Thyroid gland (tissue), 4 donors: ENCODE measurements at regions not wholly inside any gene's neighbourhood (a gene's known extent, or its start where the extent isn't known, plus 50 kb on each side); places are given as distances from the start of the nearest gene placed in this dataset.

Experiments used
- DNase-seq, 2 donors: peaks; one replicate each; pipeline ENCODE4 v3.0.0-alpha.2; 2019
- H3K27ac ChIP-seq, 3 donors: fragments of 200-600 bp; sonication (generic); 1 replicate in 2 of 3; 2 replicates in 1 of 3; pipeline ENCODE4 v1.5.1; 2016 to 2019; ENCODE audit warnings: mild to moderate bottlenecking in 1 of 3, moderate library complexity in 1 of 3
- H3K27me3 ChIP-seq: fragments of 200-600 bp; sonication (generic); one replicate; pipeline ENCODE4 v1.5.1; 2019
- H3K36me3 ChIP-seq, 2 donors: fragments of 200-600 bp; sonication (generic); one replicate each; pipeline ENCODE4 v1.5.1; 2016 to 2019
- H3K4me1 ChIP-seq, 2 donors: fragments of 200-600 bp; sonication (generic); one replicate each; pipeline ENCODE4 v1.5.1; 2017 to 2019
- H3K4me3 ChIP-seq, 3 donors: fragments of 200-600 bp; sonication (generic); replicated peaks in 1 of 3; 1 replicate in 2 of 3; 2 replicates in 1 of 3; pipeline ENCODE4 v1.5.1; 2016; ENCODE audit warnings: mild to moderate bottlenecking in 1 of 3
- H3K9me3 ChIP-seq: fragments of 200-600 bp; sonication (generic); one replicate; pipeline ENCODE4 v1.5.1; 2017
- POLR2A ChIP-seq, 2 donors: fragments of 450-650 bp; IDR thresholded peaks; one replicate each; pipeline ENCODE4 v1.6.1; 2017; ENCODE audit warnings: antibody characterized with exemption in 2 of 2, mild to moderate bottlenecking in 2 of 2, moderate library complexity in 1 of 2
- WGBS, 2 donors: methylation state at CpG; one replicate each; pipeline ENCODE4 v1.1.5; 2017; 5-methylcytosine and 5-hydroxymethylcytosine counted together
- intact Hi-C: fragments of 100-400 bp; cut with DNase I; formaldehyde crosslinking; loops from one replicate; pipeline ENCODE4 v1.15.1; 2023
- TF ChIP-seq, protein P1 (sequence below), 6 experiments: fragments of 200-600 bp in 3 of 6; fragments of 450-650 bp in 3 of 6; sonication (generic) in 3 of 6; IDR thresholded peaks; one replicate each; pipeline ENCODE4 v1.5.1; 2016 to 2019; ENCODE audit warnings: antibody characterized with exemption in 6 of 6, mild to moderate bottlenecking in 2 of 6, inconsistent platforms in 1 of 6, moderate library complexity in 1 of 6

DNA sequence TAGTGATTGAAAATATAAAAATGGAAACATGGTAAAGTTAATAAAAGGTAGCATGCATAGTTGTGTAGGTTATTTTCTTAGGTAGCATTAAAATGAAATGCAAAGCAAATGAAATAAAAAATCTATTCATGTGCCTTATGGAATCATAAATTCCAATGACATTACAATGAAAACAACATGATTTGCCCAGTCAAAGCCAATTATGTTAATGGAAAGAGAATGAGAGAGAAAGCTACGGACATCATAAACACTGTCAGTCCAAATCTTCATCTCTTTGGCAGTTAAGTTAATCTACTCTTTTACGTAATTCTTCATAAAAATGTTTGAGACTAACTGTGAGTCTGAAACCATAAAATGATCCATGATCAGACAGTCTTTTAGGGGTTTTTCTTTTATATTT is 636.7 kb upstream of the SYT4 start:
- intact Hi-C loops: no loop called here
- WGBS, 2 donors: 86 to 95% methylated on average over 2 of the region's 2 CpGs

DNA sequence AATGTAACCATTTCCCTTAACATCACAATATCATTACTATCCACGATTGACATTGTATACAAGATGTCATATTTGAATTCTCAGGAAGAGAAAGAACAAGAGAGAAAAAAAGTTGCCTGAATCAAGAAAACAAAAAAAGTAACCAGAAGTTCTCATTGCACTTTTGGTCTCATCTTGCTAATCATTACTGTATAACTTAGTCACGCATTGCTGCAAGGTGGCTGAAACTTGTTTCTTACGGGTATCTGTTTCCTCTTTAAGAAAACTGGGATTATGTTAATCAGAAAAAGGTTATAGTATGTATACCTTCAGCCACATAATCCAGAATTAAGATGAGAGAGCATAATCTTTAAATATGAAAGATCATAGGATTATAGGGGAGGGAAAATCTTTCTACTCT is 639.7 kb upstream of the SYT4 start:
- no peak overlapping the region for H3K4me3 ChIP-seq
- TF ChIP-seq POLR2A (IDR thresholded peaks at IDR 0.05): no peak
- TF ChIP-seq, protein P1, sequence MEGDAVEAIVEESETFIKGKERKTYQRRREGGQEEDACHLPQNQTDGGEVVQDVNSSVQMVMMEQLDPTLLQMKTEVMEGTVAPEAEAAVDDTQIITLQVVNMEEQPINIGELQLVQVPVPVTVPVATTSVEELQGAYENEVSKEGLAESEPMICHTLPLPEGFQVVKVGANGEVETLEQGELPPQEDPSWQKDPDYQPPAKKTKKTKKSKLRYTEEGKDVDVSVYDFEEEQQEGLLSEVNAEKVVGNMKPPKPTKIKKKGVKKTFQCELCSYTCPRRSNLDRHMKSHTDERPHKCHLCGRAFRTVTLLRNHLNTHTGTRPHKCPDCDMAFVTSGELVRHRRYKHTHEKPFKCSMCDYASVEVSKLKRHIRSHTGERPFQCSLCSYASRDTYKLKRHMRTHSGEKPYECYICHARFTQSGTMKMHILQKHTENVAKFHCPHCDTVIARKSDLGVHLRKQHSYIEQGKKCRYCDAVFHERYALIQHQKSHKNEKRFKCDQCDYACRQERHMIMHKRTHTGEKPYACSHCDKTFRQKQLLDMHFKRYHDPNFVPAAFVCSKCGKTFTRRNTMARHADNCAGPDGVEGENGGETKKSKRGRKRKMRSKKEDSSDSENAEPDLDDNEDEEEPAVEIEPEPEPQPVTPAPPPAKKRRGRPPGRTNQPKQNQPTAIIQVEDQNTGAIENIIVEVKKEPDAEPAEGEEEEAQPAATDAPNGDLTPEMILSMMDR (IDR thresholded peaks at IDR 0.05): no peak
- 88% methylated on average over 3 of the region's 3 CpGs for WGBS, 2 donors
- H3K27ac ChIP-seq: no peak overlapping the region
- no peaks in the 10 kb centered on the region for H3K27me3 ChIP-seq
- intact Hi-C loops: no loop called here
- no peaks in the 10 kb centered on the region for H3K4me1 ChIP-seq
- H3K36me3 ChIP-seq: no peaks in the 10 kb centered on the region
- DNase-seq: no peak
- H3K9me3 ChIP-seq: no peaks in the 10 kb centered on the region

More for the DNA sequence above, 636.7 kb upstream of the SYT4 start:
- Histone ChIP-seq H3K4me1 (no peaks in the 10 kb centered on the region), H3K36me3 (no peaks in the 10 kb centered on the region), H3K4me3 (no peak overlapping the region), H3K27ac (no peak overlapping the region), H3K9me3 (no peaks in the 10 kb centered on the region), H3K27me3 (no peaks in the 10 kb centered on the region)
- no peak for TF ChIP-seq POLR2A (IDR thresholded peaks at IDR 0.05)
- TF ChIP-seq, protein P1 (IDR thresholded peaks at IDR 0.05): no peak
- DNase-seq: no peak

DNA sequence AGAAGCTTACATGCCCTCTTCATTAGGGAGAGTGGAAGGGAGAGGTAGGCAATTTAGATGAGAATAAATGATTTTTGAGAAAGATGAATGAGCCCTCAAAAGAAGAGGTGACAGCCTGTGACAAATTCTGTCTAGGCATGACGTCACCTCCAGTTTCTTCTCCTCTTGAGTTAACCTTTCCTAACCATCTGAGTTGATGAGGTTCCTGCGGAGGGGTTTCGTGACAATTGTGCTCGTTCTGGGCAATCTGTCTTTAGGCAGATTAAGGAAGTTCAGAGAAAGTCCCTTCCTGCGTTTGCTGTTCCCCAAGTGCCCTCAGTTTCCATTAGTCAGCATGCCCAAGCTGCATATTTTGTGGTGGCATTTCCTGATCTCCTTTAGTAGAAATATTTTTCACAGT is 640.2 kb upstream of the SYT4 start:
- DNase-seq: no peak
- Histone ChIP-seq H3K4me1 (no peaks in the 10 kb centered on the region), H3K27ac (no peak overlapping the region), H3K27me3 (no peaks in the 10 kb centered on the region), H3K9me3 (no peaks in the 10 kb centered on the region), H3K4me3 (no peak overlapping the region), H3K36me3 (no peaks in the 10 kb centered on the region)
- intact Hi-C loops: no loop called here
- no peak for TF ChIP-seq POLR2A (IDR thresholded peaks at IDR 0.05)
- TF ChIP-seq, protein P1 (IDR thresholded peaks at IDR 0.05): no peak
- 77 to 78% methylated on average over 5 of the region's 5 CpGs for WGBS, 2 donors

DNA sequence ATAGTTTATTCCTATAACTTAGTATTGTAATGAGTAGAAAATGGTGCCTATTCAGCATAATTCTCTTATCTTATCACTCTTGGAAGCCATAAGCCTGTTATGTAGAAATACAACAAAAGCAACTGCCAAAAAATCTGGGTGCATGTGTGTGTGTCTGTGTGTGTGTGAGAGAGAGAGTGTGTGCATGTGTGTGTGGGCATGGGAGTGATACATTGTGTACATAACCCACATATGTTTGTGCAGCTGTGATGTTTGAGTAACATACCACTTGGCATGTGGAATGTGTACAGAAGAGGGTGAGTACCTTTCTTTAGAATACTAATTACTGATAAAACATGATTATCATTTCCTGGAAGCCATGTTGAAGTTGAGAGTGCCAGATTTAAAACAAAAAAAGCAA is 642.3 kb upstream of the SYT4 start:
- no peaks in the 10 kb centered on the region for H3K27me3 ChIP-seq
- H3K4me3 ChIP-seq: no peak overlapping the region
- no peaks in the 10 kb centered on the region for H3K36me3 ChIP-seq
- H3K4me1 ChIP-seq: no peaks in the 10 kb centered on the region
- no peak for DNase-seq
- TF ChIP-seq, protein P1 (IDR thresholded peaks at IDR 0.05): no peak
- TF ChIP-seq POLR2A (IDR thresholded peaks at IDR 0.05): no peak
- intact Hi-C loops: no loop called here
- no peak overlapping the region for H3K27ac ChIP-seq
- H3K9me3 ChIP-seq: no peaks in the 10 kb centered on the region

DNA sequence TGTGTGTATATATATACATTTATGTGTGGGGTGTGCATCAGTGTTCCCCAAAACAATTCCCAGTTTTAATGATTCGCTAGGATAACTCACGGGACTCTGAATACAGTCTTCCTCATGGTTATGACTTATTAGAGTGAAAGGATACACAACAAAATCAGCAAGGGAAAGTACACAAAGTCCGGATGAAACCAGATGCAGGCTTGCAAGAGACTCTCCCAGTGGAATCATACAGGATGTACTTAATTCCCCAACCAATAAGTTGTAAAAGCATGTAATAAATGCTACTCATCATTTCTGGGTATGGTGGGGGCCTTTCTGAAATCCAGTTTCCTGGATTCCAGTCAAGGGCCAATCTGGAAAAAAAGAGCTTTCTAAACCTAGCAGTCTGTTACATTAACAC is 654.1 kb upstream of the SYT4 start:
- Histone ChIP-seq H3K4me1 (no peaks in the 10 kb centered on the region), H3K27me3 (no peaks in the 10 kb centered on the region), H3K4me3 (no peak overlapping the region), H3K27ac (no peak overlapping the region), H3K9me3 (no peaks in the 10 kb centered on the region), H3K36me3 (no peaks in the 10 kb centered on the region)
- TF ChIP-seq POLR2A (IDR thresholded peaks at IDR 0.05): no peak
- TF ChIP-seq, protein P1 (IDR thresholded peaks at IDR 0.05): no peak
- DNase-seq: no peak
- WGBS, 2 donors: 69 to 78% methylated on average over 3 of the region's 3 CpGs
- intact Hi-C loops: no loop called here
